HEK293 (cell line): ENCODE measurements at regions not wholly inside any gene's neighbourhood (a gene's known extent, or its start where the extent isn't known, plus 50 kb on each side); places are given as distances from the start of the nearest gene placed in this dataset.

Source experiments
- FEZF1 ChIP-seq: fragments of 450-650 bp; formaldehyde crosslinking; IDR thresholded peaks from 2 replicates; pipeline ENCODE4 v1.5.1; 2016; ENCODE audit warnings: missing biosample characterization, missing genetic modification characterization
- KLF1 ChIP-seq: fragments of 450-650 bp; formaldehyde crosslinking; IDR thresholded peaks from 2 replicates; pipeline ENCODE4 v1.5.1; 2016; ENCODE audit warnings: missing biosample characterization, missing genetic modification characterization
- ZBTB8A ChIP-seq: fragments of 450-650 bp; formaldehyde crosslinking; IDR thresholded peaks from 2 replicates; pipeline ENCODE4 v1.5.1; 2016; ENCODE audit warnings: missing biosample characterization, missing genetic modification characterization
- ZNF16 ChIP-seq: fragments of 450-650 bp; formaldehyde crosslinking; IDR thresholded peaks from 2 replicates; pipeline ENCODE4 v1.5.1; 2016; ENCODE audit warnings: low read depth, missing biosample characterization, missing genetic modification characterization
- ZNF2 ChIP-seq: fragments of 450-650 bp; formaldehyde crosslinking; IDR thresholded peaks from 2 replicates; pipeline ENCODE4 v1.5.1; 2016; ENCODE audit warnings: missing biosample characterization, missing genetic modification characterization
- ZNF23 ChIP-seq: fragments of 450-650 bp; formaldehyde crosslinking; IDR thresholded peaks from 2 replicates; pipeline ENCODE4 v1.5.1; 2016; ENCODE audit warnings: missing biosample characterization, missing genetic modification characterization, borderline replicate concordance
- ZNF580 ChIP-seq: fragments of 450-650 bp; formaldehyde crosslinking; IDR thresholded peaks from 2 replicates; pipeline ENCODE4 v1.5.1; 2016; ENCODE audit warnings: missing biosample characterization, missing genetic modification characterization
- TF ChIP-seq, protein P1 (sequence below): fragments of 450-650 bp; formaldehyde crosslinking; IDR thresholded peaks from 2 replicates; pipeline ENCODE4 v1.5.1; 2016; ENCODE audit warnings: missing biosample characterization, missing genetic modification characterization
- TF ChIP-seq, protein P2 (sequence below): fragments of 450-650 bp; formaldehyde crosslinking; IDR thresholded peaks from 2 replicates; pipeline ENCODE4 v1.5.1; 2016; ENCODE audit warnings: missing biosample characterization, missing genetic modification characterization

DNA sequence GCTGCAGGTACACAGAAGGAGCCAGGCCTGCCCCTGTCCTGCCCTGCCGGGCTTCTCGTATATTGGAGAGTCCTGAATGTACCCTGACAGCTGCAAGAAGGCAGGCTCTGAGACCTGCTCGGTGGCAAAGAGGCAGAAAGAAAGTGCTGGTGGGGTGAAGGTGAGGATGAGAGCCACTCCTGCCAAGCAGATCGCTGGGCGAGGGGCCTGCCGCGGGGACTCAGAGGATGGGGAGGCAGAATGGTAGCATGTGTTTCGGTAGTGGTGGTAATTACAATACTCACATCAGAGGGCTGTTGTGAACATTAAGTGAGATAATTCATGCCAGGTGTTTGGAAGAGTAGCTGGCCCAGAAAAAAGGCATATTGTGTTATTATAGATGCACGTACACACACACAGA is 56.6 kb upstream of the SLC22A23 start:
- TF ChIP-seq KLF1 (tag by site-specific recombination), result no peak
- TF ChIP-seq ZNF580 (tag by site-specific recombination), result no peak
- TF ChIP-seq, protein P1, sequence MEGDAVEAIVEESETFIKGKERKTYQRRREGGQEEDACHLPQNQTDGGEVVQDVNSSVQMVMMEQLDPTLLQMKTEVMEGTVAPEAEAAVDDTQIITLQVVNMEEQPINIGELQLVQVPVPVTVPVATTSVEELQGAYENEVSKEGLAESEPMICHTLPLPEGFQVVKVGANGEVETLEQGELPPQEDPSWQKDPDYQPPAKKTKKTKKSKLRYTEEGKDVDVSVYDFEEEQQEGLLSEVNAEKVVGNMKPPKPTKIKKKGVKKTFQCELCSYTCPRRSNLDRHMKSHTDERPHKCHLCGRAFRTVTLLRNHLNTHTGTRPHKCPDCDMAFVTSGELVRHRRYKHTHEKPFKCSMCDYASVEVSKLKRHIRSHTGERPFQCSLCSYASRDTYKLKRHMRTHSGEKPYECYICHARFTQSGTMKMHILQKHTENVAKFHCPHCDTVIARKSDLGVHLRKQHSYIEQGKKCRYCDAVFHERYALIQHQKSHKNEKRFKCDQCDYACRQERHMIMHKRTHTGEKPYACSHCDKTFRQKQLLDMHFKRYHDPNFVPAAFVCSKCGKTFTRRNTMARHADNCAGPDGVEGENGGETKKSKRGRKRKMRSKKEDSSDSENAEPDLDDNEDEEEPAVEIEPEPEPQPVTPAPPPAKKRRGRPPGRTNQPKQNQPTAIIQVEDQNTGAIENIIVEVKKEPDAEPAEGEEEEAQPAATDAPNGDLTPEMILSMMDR (tag by site-specific recombination), result no peak
- TF ChIP-seq ZBTB8A (tag by site-specific recombination), result no peak
- no peak for TF ChIP-seq FEZF1 (tag by site-specific recombination)
- TF ChIP-seq ZNF23 (tag by site-specific recombination), result no peak
- TF ChIP-seq ZNF16 (tag by site-specific recombination), result no peak
- TF ChIP-seq, protein P2, sequence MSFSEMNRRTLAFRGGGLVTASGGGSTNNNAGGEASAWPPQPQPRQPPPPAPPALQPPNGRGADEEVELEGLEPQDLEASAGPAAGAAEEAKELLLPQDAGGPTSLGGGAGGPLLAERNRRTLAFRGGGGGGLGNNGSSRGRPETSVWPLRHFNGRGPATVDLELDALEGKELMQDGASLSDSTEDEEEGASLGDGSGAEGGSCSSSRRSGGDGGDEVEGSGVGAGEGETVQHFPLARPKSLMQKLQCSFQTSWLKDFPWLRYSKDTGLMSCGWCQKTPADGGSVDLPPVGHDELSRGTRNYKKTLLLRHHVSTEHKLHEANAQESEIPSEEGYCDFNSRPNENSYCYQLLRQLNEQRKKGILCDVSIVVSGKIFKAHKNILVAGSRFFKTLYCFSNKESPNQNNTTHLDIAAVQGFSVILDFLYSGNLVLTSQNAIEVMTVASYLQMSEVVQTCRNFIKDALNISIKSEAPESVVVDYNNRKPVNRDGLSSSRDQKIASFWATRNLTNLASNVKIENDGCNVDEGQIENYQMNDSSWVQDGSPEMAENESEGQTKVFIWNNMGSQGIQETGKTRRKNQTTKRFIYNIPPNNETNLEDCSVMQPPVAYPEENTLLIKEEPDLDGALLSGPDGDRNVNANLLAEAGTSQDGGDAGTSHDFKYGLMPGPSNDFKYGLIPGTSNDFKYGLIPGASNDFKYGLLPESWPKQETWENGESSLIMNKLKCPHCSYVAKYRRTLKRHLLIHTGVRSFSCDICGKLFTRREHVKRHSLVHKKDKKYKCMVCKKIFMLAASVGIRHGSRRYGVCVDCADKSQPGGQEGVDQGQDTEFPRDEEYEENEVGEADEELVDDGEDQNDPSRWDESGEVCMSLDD (tag by site-specific recombination), result no peak
- TF ChIP-seq ZNF2 (tag by site-specific recombination), result no peak
